Left lung (tissue), 4 donors: ENCODE measurements at regions not wholly inside any gene's neighbourhood (a gene's known extent, or its start where the extent isn't known, plus 50 kb on each side); places are given as distances from the start of the nearest gene placed in this dataset.

Source experiments
- ATAC-seq: fragments of 200-7000 bp; cut with Tn5 transposase; one replicate; pipeline ENCODE4 v1.9.1; 2020; ENCODE audit warnings: moderate library complexity
- DNase-seq, 4 donors: peaks; one replicate each; pipeline ENCODE4 v3.0.0-alpha.2; 2013 to 2020
- H3K27ac ChIP-seq, 2 donors: fragments of 200-600 bp; sonication (generic) in 1 of 2; one replicate each; pipeline versions ENCODE4 v1.5.0 to v1.8.0; 2020 to 2021
- H3K27me3 ChIP-seq, 2 donors: fragments of 200-600 bp; sonication (generic) in 1 of 2; one replicate each; pipeline versions ENCODE4 v1.5.0 to v1.8.0; 2020 to 2021
- H3K36me3 ChIP-seq, 2 donors: fragments of 200-600 bp; sonication (generic) in 1 of 2; one replicate each; pipeline versions ENCODE4 v1.5.0 to v1.8.0; 2020 to 2021
- H3K4me1 ChIP-seq, 2 donors: fragments of 200-600 bp; one replicate each; pipeline ENCODE4 v1.8.0; 2021
- H3K4me3 ChIP-seq, 2 donors: fragments of 200-600 bp; sonication (generic) in 1 of 2; one replicate each; pipeline versions ENCODE4 v1.5.0 to v1.8.0; 2020 to 2021; ENCODE audit warnings: mild to moderate bottlenecking in 1 of 2
- H3K9me3 ChIP-seq, 2 donors: fragments of 200-600 bp; sonication (generic) in 1 of 2; one replicate each; pipeline versions ENCODE4 v1.5.0 to v1.8.0; 2020 to 2021
- intact Hi-C, 2 donors: fragments of 100-400 bp; cut with DNase I; formaldehyde crosslinking; loops; one replicate each; pipeline versions ENCODE4 v1.11.2 to v1.14.2; 2022
- TF ChIP-seq, protein P1 (sequence below), 2 donors: fragments of 200-600 bp; sonication (generic) in 1 of 2; IDR thresholded peaks; one replicate each; pipeline versions ENCODE4 v1.5.0 to v1.8.0; 2021; ENCODE audit warnings: antibody characterized with exemption in 2 of 2
- donor health status: DM: no; HTN: yes; CAD: no.
- donor health status: DM: no; HTN: no; CAD: no.

DNA sequence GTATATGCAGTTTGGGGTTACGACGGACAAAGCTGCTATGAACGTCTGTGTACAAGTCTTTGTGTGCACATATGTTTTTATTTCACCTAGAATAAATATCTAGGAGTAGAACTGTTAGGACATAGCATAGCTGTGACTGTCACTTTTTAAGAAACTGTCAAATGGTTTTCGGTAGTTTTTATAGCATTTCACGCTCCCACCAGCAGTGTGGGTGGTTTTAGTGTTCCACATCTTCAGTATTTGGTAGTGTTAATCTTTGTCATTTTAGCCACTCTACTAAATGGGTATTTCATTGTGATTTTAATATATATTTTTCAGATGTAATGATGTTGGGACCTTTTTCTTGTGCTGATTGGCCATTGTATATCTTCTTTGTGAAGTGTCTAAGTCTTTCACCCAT is 109.1 kb upstream of the BCAT1 start:
- H3K4me1 ChIP-seq, result peaks cover 0 to 32% of the 10 kb centered on the region in 2 donors
- intact Hi-C loops, result no loop called here
- peaks cover 0 to 3% of the 10 kb centered on the region in 2 donors for H3K36me3 ChIP-seq
- H3K9me3 ChIP-seq, result no peaks in the 10 kb centered on the region
- TF ChIP-seq, protein P1, sequence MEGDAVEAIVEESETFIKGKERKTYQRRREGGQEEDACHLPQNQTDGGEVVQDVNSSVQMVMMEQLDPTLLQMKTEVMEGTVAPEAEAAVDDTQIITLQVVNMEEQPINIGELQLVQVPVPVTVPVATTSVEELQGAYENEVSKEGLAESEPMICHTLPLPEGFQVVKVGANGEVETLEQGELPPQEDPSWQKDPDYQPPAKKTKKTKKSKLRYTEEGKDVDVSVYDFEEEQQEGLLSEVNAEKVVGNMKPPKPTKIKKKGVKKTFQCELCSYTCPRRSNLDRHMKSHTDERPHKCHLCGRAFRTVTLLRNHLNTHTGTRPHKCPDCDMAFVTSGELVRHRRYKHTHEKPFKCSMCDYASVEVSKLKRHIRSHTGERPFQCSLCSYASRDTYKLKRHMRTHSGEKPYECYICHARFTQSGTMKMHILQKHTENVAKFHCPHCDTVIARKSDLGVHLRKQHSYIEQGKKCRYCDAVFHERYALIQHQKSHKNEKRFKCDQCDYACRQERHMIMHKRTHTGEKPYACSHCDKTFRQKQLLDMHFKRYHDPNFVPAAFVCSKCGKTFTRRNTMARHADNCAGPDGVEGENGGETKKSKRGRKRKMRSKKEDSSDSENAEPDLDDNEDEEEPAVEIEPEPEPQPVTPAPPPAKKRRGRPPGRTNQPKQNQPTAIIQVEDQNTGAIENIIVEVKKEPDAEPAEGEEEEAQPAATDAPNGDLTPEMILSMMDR (IDR thresholded peaks at IDR 0.05), result no peak
- no peak overlapping the region for H3K4me3 ChIP-seq
- no peak overlapping the region for H3K27ac ChIP-seq
- ATAC-seq (no peak), DNase-seq (no peak)
- H3K27me3 ChIP-seq, result no peaks in the 10 kb centered on the region

DNA sequence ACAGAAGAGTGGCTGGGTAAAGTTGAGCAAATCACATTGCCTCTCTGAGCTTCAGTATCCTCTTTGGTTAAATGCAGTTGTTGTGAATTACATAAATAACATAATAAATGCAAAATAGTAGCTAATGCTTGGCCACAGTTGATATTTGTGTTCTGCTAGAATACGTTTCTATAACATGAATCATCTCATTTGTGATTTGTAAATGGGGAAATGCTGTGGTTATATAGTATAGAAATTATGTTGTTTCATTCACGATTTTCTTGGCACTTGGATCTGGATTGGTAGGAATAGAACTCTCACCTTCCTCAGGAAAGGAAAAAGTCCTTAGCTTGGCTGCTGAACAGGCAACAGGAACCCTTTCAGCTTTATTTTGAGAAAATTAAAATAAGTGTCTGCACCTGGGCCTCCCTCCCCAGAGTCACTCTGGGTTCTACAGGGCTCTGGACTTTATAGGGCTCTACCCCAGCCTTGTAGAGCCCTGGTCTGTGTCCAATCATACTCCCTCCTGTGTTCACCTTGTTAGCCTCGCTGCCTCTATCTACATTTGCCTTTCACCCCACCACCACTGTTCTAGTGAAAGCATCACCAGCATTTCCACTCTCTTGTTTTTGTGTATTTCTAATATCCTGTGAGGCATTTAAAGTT is 107.7 kb upstream of the BCAT1 start:
- ATAC-seq (no peak), DNase-seq (no peak)
- Histone ChIP-seq H3K9me3 (no peaks in the 10 kb centered on the region), H3K27me3 (no peaks in the 10 kb centered on the region), H3K4me3 (no peak overlapping the region), H3K4me1 (peaks cover 0 to 37% of the 10 kb centered on the region in 2 donors), H3K36me3 (no peaks in the 10 kb centered on the region), H3K27ac (peak overlapping the region in 1 of 2 donors; percentile 24)
- intact Hi-C loops, result no loop called here
- TF ChIP-seq, protein P1 (IDR thresholded peaks at IDR 0.05), result no peak

DNA sequence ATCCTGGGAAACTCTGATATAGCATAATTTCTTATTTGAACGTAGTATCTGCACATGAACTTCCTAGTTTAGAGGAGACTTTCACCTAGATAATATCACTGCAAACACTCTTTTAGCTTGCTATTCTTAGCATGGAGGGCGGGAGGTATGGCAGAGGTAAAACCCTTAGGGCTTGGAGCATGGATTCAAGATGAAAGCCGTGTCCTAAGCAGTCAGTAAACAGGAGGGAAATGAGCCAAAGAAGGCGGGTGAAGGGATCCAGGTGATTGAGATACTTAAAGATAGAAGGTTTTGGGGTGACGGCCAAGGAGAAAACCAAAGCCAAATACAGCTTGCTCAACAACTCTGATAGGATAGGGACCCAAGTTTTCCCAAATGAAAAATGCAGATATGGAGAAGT is 107.1 kb upstream of the BCAT1 start:
- ATAC-seq, result peak; percentile 34

DNA sequence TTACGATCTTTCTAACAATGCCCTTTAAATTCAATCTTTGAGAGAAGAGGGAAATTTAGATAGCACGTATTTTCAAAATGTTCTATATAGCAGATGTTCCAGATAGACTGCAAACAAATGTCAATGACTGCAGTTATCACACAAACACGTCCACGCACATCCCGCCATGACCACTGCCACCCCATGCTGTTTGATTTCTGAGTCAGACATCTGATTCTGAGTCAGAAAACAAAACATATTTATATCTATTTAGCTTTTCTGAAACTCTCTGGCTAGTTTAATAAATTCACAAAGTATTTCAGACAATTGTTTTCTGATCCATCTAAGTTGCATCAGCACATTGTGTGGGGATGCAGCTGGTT is 105.9 kb upstream of the BCAT1 start:
- ATAC-seq (no peak), DNase-seq (no peak)
- Histone ChIP-seq H3K36me3 (no peaks in the 10 kb centered on the region), H3K9me3 (no peaks in the 10 kb centered on the region), H3K4me1 (peaks cover 0 to 41% of the 10 kb centered on the region in 2 donors), H3K27ac (peak overlapping the region in 1 of 2 donors; percentile 92), H3K4me3 (peak overlapping the region in 1 of 2 donors; percentile 41), H3K27me3 (no peaks in the 10 kb centered on the region)
- intact Hi-C loops, result no loop called here
- TF ChIP-seq, protein P1 (IDR thresholded peaks at IDR 0.05), result no peak

More for the DNA sequence above, 107.1 kb upstream of the BCAT1 start:
- TF ChIP-seq, protein P1 (IDR thresholded peaks at IDR 0.05), result no peak
- intact Hi-C loops, result no loop called here
- no peak for DNase-seq
- Histone ChIP-seq H3K9me3 (no peaks in the 10 kb centered on the region), H3K36me3 (no peaks in the 10 kb centered on the region), H3K4me1 (peaks cover 0 to 41% of the 10 kb centered on the region in 2 donors), H3K4me3 (no peak overlapping the region), H3K27me3 (no peaks in the 10 kb centered on the region), H3K27ac (peak overlapping the region in 1 of 2 donors; percentile 24)

DNA sequence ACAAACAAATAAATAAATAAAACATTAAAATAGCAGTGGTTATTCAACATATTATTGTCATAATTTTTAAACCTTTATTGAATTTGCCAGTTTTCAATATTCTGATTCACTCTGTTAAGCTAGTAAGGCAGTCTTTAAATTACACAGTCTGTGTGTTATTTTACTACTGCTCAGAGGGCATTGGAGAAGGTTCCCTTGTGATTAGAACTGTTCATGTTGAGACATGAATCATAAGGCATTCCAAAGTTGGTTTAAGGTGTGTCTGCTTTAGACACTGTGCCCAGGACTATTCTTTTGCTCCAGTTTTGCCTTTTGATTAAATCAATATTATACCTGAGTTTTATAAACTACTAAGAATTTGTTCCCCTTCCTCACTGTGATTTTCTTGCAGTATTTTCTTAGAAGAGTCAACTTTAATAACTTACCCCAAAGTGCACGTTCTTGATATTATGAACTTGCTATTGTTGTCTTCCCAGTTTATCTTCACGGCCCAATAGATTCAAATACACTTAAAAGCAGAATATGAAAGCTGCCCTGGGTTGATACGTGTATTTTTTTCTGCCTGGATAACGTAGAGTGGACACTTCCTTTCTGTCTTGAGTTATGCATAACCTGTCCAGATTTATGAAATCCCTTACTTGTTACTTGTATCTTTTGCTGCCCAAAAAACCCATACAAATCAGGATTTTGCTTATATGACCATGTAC is 105.3 kb upstream of the BCAT1 start:
- DNase-seq (no peak), ATAC-seq (peak; percentile 35)
- intact Hi-C loops, result no loop called here
- Histone ChIP-seq H3K36me3 (no peaks in the 10 kb centered on the region), H3K9me3 (no peaks in the 10 kb centered on the region), H3K4me1 (peaks cover 0 to 41% of the 10 kb centered on the region in 2 donors), H3K27ac (peak overlapping the region; percentile 80 to 92), H3K4me3 (peak overlapping the region in 1 of 2 donors; percentile 41), H3K27me3 (no peaks in the 10 kb centered on the region)
- TF ChIP-seq, protein P1 (IDR thresholded peaks at IDR 0.05), result no peak
